GM03348 (cell line): ENCODE measurements at regions not wholly inside any gene's neighbourhood (a gene's known extent, or its start where the extent isn't known, plus 50 kb on each side); places are given as distances from the start of the nearest gene placed in this dataset.
A peak's percentile ranks its signal among the peaks of the same experiment; 100 is the strongest.

Experiments
- DNase-seq: peaks from one replicate; pipeline ENCODE4 v3.0.0; 2012; ENCODE audit warnings: low spot score

GRCh38 chr5:139733698-139734538, 61.7 kb upstream of the PSD2 start:
- no peak for DNase-seq

GRCh38 chr5:139734539-139734916, 61.1 kb upstream of the PSD2 start:
- DNase-seq, result no peak

GRCh38 chr5:139738193-139739149, 57.1 kb upstream of the PSD2 start:
- no peak for DNase-seq

DNA sequence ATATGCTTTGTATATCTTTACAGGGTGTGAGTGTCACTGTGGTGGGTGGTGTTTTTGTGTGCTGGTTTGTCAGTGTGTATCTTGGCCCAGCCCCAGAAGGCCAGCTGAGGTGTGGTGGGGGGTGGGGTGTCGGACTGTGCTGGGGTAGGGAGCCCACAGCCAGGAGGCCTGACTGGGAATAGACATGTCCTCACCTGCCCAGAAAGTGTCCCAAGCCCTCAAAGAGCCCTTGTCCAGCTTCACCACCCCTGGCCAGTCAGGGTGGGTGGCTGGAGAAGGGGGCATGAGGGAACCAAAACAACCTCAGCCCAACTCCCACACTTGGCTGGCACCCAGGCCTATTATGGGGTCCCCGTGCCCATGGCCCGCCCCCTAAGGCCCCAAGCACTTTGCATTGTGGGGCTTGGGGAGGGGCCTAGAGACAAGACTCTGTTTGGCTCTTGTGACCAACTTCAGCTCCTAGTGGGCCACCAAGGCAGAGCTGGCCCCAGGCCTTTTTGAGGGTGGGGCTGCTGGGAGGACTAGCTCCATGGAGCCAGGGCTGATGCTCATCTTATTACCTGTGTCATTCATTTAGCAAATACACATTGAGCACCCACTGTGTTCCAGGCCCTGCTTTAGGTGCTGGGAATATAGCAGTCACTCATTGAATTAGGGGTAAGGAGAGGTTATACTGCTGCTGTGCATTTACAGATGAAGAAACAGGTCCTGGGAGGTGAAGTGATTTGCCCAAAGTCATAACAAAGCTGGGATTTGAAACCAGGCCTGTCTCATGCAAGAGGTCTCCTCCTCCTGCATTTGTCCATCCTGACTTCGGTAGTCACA, 56.2 kb upstream of the PSD2 start:
- DNase-seq, result no peak

DNA sequence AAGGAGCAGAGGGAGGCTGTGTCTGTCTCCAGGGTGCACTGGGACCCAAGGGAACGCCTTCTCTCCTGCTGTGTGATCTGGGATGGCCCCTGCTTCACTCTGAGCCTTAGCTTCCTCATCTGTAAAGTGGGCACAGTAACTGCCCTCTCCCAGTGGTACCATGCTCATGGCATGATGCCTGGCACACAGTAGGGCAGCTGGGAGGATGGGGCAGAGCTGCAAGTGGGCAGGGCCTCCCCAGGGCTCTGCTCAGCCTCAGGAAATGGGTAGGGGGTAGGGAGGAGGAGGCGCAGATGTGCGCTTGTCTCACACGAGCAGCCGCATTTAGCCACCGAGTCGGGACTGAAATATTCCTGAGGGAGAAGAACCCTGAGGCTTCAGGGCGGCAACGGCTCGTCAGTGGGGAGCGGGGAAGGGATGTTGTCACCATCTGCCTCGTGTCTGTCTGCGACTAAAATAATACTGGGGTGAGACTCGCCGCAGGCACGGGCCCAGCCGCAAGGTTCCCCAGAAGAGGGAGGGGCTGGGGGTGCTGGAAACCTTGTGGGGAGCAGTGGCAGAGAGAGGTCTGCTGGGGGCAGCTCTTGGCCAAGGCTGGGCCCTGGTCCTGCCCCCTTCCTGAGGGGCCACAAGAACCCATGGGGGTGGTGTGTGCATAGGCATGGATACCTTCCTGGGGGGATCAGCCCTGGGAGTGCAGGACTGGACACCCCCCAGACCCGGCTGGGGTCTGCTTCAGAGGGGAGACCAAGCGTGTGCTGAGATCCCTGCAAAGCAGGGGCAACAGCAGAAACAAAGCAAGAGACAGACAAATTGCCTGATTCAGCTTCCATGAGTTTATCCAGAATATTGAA, 55.2 kb upstream of the PSD2 start:
- DNase-seq, result no peak

- no peak for DNase-seq
Measured at GRCh38 chr5:139740992-139741672, 54.5 kb upstream of the PSD2 start.

- DNase-seq, result no peak
Measured at GRCh38 chr5:139741823-139742172, 53.8 kb upstream of the PSD2 start.

- DNase-seq, result no peak
Measured at GRCh38 chr5:139742173-139742903, 53.3 kb upstream of the PSD2 start.

GRCh38 chr5:139743001-139743771, 52.4 kb upstream of the PSD2 start:
- no peak for DNase-seq

GRCh38 chr5:139743804-139744203, 51.8 kb upstream of the PSD2 start:
- no peak for DNase-seq

DNA sequence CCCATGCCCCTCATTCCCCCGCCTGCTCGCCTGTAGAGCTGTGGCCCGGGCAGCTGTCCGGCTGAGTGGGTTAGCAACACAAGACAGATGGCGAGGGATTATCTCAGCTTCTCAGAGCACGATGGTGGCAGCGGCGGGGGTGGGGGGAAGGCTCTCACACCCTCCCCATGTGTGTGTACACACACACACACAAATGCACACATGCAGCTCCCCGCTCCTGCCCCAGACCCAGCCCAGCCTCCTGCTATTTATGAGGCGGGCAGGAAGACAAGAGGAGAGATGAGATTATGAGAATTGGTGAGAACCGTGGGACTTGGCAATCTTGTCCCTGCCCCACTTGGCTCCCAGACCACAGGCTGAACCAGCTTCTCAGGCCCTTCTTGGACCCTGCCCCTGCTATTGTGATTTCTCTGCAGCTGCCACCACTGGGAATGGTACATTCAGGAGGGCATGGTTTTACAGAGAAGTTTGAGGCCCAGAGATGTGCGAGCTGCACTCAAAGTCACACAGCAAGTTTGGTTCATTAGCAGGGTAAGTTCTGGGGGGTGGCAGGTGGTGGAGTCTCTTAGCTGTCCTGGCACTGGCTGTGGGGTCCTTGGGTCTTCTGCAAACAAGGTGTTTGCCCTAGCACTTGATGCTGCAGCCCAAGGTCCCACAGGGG, 51.0 kb upstream of the PSD2 start:
- no peak for DNase-seq

- peak; percentile 93 for DNase-seq
Measured at GRCh38 chr5:139745132-139745799, 50.3 kb upstream of the PSD2 start.

GRCh38 chr5:139745800-139746690, 49.6 kb upstream of the PSD2 start:
- DNase-seq, result peak; percentile 90
